Suppressor macrophage (primary cell): ENCODE measurements at regions not wholly inside any gene's neighbourhood (a gene's known extent, or its start where the extent isn't known, plus 50 kb on each side); places are given as distances from the start of the nearest gene placed in this dataset.

Source experiments
- DNase-seq, 4 experiments: peaks; one replicate each; pipeline ENCODE4 v3.0.0-alpha.2; 2020 to 2022

DNA sequence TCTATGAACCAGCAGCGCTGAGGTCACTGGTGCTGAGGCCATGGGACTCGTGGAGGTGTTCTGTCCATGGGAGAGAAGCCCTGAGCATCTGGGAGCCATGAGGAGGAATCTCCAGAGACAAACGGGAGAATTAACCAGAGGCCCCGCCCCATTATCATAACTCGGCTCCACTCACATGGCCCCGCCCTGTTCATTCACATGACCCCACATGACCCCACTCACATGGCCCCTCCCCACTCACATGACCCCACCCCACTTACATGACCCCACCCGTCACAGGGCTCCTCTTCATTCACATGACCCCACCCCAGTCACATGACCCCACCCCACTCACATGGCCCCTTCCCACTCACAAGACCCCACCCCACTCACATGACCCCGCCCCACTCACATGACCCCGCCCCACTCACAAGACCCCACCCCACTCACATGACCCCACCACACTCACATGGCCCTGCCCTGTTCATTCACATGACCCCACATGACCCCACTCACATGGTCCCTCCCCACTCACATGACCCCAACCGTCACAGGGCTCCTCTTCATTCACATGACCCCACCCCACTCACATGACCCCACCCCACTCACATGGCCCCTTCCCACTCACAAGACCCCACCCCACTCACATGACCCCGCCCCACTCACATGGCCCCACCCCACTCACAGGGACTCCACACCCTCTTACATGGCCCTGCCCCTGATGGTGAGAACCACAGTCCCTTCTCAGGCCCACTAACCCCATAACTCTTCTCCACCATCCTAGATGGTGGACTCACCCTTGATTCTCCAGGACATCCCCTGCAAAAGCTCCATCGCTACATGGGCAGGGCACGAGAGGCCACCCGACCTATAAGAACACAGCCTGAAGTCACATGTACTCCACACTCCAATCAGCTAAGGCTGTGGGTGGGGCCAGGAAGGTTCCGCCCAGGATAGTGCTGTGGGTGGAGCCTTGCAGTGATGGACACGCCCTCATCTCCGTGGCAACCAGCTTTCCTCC is 151.1 kb upstream of the SFSWAP start:
- no peak for DNase-seq

DNA sequence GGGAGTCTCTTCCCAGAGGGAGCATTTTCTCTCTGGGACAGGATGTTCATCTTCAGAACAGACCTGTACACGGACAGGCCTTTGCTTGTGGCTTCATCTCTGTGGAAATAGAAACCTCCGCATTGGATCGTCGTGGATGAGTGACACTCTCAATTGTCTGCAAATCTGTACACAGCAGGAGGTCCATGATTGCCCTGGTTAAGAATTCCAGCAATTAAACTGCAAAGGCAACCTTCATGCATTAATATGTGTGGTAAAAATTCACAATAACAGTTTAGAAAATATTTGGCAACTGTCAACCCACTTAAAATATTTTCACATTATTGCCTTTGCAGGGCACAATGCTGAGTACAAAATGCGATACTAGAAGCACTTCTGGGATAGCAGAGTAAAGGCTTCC is 149.8 kb upstream of the SFSWAP start:
- DNase-seq = no peak

DNA sequence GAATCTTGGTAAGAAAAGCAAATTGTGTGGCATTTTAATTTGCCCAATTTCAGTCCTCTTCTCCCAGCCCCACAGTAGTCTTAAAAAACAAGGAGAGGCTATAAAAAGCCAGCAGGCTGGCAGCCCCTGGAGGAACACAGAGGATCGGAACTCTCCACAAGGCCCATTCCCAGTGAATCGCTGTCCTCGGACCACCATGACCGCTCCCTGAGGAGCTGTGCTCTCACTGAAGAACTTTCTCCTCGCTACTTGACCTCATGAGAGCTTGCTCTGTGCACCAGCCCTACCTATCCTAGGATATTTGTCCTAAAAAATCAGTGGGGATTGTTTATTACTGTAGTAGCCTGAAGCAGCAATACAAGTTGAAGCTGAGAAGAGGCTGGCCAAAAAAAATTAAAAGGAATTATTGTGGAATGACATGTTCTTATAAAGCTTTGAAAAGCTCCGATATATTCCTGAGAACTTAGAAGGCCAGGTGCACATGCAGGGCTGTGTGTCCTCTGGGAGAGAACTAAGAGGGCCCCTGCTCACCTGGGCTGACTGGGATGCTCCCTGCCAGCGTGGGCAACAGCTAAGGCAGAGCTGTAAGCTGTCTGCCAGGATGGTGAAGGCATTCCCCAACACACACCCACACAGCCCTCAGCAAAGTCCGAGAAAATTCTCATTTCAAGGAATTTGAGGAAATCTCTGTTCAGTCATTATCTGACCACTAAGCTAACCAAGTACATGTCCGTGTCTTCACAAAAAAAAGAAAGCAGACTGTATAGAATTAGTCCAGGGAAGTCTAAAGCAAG is 148.8 kb upstream of the SFSWAP start:
- DNase-seq = no peak

DNA sequence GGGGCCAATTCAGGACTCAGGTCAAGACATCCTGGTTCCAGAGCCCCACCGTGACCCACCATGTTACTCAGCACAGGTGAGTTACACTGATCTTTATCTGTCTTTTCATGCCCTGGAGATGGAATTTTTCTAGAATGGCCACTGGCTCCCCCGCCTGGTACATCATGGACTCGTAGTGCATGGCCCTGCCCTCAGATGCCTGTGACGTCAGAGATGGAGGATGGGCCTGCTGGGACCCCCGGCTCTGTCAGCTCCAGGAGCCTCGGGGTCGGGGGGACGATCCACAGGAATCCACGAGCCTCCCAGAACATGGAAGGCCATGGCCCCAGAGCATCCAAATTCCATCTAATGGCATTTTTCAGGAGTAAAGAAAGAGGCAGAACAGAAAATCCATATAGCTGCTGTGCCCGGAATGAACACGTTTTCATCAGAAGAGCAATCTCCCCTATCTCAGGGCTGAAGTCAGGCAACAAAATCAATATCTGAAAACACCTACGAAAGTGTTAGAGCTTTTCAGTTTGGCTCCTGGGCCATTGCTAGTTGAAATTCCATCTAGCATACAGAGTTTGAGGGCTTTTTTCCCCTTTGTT is 146.7 kb upstream of the SFSWAP start:
- DNase-seq = peak in 2 of 4 experiments; percentile 4 to 13

DNA sequence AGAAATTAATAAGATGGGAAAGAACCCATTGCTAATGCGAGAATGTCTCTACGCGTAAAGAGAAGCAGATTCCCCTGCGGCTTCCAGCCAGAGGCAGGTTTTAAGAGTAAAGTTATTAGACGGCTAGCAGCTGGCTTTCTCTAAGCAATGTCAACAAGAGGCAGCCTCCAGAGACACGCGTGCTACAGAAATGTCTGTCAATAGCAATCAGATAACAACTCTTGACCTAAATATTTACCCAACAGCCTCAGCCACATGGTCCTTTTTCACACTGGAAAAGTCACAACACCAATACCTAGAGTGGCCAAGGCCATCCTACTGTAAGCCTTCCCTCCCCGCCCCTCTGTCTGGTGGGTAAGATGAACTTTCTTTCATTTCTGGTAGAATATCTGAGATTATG is 146.0 kb upstream of the SFSWAP start:
- no peak for DNase-seq

DNA sequence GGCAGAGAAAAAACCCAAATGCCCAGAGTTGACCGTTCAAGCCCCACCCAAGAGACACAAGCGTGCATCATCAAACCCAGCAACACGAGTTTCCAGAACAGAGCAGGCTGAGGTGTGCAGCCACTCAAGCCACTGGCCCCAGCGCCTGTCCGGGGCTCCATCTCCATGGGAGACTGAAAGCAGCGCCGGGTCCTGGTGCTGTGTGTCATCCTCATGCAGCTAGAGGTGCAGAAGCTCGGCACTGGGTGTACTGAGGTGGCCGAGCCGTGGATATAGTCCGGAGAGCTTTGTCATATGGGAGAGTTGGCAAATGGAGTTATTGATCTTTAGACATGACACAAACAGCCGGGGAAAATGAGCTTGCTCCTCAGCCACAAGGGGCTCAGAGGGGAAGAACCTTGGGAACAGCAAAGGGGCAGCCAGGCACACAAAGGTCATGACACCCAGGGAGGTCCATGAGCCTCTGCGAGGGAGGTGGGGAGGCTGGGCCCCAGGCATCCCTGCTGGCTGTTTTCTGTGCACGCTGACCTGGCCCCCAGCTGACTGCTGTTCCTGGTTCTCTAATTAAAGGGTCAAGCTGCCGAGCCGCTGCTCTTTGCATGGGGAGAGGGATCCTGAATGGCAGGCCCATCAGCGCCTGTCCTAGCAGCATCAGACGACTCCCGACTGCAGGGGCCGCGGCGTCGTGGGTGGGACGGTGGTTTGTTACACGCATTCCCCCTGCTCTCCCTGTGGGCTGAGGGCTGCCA is 145.4 kb upstream of the SFSWAP start:
- no peak for DNase-seq

DNA sequence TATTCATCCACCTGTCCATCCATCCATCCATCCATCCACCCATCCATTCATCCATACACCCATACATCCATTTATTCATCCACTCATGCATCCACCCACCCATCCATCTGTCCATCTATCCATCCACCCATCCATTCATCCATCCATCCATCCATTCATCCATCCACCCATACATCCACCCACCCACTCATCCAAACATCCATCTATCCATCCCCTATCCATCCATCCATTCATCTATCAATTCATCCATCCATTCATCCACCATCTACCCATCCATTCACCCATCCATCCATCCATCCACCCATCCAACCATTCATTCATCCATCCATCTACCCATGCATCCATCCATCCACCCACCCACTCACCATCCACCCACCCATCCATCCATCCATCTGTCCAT is 142.6 kb upstream of the SFSWAP start:
- DNase-seq = no peak

DNA sequence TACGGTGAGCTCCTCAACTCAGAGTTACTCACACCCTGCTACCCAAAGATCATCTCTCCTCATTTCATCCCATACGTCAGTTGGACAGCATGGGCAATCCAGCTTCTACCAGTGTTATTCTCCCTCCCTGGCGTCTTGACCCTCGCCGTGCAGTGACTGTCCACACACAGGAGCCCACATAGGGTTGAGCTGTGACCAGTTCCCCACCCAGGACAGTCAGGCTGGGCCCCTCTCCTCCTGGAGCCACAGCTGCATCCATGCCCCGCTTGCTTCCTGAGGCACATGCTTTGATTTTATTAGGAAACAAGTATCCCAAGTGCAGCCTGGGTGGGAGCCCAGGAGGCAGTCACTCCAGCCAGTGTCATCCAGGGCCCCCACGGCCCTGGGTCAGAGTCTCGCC is 140.3 kb upstream of the SFSWAP start:
- no peak for DNase-seq

DNA sequence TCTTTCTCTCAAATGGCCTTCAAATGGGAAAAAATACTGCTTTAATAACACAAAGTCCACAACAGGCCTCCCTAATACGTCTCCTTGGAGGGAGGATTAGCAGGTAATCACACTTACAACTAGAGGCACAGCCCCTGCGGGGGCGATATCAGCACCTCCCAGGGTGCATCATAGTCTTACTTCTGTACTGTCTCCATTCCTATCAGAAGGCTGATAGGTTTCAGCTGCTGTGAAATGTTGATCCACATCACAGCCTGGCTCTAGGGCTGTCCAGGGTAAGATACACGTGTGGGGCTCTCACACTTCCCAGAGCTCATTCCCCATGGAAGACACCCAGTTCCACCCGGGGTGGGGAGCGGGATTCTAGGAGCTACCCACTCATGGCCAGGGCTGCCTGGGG is 139.1 kb upstream of the SFSWAP start:
- DNase-seq = no peak

DNA sequence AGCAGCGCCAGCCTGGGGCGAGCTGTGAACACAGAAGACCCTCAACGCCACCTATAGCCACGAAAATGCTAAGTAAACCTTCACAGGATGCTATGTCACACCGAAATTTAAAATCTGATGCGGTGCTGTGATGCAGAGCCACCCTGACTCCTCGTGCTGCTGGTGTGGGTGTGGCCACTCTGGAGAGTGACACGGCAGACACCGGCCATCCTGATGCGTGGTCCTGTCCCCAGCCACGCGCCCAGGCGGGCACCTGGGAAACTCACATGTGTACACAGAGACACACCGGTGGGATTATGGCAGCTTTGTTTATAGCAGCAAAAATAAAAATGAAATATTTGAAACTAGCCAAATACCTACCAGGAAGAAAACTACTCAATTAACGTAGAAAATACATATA is 138.3 kb upstream of the SFSWAP start:
- DNase-seq = no peak

DNA sequence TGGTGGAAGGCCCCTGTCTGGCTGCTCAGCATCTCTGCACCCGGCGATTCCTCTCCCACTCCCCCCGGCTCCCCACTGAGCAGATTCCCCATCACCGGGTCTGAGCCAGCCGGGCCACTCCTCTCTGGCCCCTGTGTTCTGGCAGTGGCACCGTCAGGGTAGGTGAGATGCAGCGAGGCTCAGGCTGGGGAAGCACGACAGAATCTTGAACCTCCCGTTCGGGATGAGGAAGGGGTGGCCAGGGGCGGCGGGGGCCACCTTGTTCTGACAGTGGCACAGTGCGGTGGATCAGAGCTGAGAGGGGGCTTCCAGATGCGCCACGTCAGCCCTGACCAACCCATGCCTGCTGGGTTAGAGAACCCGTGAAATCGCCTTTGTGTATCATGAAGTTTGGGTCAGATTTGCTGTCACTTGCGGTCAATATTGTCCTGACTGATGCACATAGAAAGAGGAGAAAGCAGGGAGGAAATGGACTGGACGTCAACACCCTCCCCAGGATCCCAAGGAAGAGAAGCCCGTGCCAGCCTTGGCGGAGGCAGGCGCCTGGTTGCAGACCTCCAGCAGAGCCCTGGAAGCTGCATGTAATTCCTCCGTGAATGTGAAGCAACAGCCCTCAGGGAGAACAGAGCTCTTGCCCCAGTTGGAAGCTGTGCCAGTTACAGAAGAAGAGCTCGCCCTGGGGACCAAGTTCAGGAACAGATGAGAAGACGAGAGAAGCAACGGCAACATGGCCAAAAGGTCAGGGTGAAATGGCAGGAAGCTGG is 137.1 kb upstream of the SFSWAP start:
- DNase-seq = no peak

DNA sequence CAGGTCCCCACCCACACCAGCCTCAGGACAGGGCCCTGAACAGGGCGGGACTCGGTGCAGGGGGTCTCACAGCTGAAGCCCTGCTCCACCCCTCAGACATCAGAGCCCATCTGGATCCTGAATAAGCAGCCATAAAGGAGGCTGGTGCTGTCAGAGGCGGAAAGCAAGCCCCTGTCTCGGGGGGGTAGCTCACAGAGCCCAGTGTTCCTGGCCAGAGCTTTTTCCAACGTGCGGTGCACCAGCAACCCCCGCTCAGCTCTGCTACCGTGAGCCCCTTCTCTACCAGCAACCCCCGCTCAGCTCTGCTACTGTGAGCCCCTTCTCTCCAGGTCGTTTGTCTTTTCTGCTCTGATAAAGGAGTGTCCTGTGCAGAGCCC is 136.5 kb upstream of the SFSWAP start:
- no peak for DNase-seq

DNA sequence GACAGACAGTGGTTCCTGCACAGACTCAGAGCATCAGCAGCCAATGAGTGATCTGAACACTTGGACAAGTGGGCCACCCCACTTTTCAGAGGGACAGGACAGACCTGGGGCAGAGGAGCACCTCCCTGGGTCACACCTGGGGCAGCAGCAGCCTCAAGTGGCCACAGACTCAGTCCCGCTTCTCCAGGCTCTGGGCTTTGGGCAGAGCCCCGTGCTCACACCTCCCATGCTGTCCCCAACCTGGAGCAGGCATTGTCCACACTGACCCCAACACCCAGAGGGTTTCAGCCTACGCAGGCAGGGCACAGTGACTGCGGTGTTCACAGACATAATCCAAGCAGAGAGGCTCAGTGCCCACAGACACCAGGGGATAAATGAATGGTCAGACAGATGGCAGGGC is 135.5 kb upstream of the SFSWAP start:
- no peak for DNase-seq

DNA sequence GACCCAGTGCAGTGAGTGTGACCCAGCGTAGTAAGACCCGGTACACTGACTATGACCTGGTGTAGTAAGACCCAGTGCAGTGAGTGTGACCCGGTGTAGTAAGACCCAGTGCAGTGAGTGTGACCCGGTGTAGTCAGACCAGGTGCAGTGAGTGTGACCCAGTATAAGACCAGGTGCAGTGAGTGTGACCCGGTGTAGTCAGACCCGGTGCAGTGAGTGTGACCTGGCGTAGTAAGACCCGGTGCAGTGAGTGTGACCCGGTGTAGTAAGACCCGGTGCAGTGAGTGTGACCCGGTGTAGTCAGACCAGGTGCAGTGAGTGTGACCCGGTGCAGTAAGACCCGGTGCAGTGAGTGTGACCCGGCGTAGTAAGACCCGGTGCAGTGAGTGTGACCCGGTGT is 134.2 kb upstream of the SFSWAP start:
- DNase-seq = peak in 2 of 4 experiments; percentile 32 to 58

DNA sequence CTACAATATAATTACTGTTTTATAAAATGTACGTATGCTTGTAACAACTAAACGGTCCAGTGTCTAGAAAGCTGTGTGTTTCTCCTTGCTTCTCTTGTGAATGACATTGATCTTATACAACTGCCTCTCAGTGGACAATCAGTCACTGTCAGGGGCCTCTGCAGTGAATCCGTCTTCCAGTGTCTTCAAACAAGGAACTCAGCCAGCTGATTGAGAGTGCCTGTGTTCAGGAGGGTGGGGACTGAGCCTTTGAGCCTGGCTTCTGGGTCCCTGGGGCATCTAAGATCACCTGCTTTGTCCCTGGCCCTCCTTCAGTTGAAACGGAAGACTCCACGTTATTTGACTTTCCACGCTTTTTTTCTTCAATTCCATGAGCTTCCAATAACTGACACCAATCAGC is 133.1 kb upstream of the SFSWAP start:
- no peak for DNase-seq

DNA sequence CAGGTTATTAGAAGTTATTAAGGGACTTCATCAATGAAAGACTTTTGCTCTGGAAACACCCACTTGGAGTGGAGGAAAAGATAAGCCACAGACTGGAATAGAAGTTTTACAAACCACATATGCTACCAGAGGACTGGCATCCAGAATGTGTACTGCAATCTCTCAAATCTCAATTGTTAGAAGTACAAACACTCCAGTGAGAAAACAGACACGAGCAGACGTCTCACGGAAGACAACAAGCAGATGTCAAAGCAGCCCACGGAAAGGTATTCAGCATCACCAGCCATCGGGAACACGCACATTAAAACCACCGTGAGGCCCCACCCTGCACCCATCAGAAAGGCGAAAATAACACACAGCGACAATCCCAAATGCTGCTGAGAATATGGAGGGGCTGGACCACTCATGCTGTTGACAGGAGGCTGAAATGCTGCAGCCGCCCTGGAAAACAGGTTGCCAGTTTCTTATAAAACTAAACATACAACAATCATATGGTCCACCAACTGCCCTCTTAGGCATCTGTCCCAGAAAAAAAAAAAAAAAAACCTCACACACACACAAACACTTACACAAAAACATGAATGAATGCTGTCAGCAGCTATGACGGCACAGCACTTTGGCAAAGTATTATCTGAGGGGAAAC is 131.9 kb upstream of the SFSWAP start:
- no peak for DNase-seq

DNA sequence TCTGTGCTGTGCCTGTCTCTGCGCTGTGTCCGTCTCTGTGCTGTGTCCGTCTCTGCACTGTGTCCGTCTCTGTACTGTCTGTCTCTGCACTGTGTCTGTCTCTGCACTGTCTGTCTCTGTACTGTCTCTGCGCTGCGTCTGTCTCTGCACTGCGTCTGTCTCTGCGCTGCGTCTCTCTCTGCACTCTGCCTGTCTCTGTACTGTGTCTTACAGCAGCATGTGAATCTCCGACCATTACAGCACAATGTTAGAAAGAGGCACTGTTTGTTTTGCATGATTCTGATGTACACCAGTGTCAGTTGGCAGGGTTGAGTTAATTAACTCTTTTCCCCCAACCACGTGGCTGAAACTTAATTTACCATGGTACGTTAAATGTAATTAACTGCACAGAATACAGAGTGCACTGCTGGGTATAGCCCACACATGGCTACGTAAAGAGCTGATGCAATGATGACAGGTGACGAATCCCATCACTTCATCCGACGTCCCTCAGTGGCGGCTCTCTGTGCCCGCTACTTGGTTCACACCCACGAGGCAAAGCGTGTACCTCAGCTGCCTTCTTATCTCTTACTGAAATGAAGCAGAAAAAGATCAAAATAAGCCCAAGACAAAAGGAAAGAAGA is 127.7 kb upstream of the SFSWAP start:
- no peak for DNase-seq

DNA sequence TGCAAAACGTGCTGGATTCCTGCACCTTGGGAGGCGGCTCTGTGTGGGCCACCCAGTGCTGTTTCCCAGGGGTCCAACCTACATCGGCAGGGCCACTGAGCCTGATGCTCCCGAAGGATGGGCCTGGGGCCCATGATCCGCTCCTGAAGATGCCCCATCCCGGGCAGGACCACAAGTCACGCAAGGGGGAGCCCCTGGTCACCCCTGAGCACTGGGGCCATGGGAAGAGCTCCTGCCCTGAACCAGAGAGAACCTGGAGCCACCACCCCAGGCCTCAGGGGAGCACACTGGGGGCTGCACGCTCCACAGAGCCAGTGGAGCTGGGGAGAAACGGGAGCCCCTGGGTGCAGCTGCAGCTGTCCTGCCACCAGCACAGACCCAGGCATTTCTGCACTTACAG is 124.6 kb upstream of the SFSWAP start:
- no peak for DNase-seq

DNA sequence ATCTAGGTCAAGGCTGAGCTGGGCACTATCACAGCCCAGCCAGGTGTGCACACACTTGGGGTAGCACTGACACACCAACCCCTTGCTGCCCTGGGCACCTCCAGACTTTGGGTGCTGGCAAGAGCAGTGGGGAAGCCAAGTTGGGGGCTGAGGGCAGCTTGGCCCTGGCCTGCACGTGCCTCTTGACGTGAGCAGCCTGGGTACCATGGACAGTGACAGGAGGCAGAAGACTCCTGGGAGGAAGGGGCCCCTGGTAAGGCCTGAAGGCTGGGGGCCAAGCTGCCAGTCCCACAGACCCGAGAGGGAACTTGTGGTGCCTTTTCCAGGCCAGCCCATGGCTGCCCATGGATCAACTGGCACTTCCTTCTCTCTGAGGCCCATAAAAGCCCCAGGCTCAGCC is 124.1 kb upstream of the SFSWAP start:
- DNase-seq = no peak

DNA sequence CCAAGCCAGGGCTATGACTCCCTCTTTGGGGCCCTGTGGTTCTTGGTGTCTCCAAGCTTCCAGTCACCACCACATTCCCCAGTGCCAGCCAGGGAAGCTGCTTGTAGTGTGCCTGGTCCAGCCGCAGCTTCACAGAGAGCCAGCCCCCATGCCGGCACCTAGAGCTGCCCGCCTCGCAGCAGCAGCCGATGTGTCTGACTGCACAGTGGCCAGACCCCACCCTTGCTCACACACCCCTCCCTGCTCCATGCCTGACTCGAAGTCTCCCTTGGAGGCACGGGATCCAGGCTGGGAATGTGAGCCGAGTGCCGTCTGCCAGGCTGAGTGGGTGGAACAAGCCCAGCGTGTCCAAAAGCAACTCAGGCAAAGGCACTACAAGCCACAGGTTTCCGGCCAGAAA is 123.3 kb upstream of the SFSWAP start:
- DNase-seq = no peak
